ENCODE measurements at regions not wholly inside any gene's neighbourhood (a gene's known extent, or its start where the extent isn't known, plus 50 kb on each side); places are given as distances from the start of the nearest gene placed in this dataset.

DNA sequence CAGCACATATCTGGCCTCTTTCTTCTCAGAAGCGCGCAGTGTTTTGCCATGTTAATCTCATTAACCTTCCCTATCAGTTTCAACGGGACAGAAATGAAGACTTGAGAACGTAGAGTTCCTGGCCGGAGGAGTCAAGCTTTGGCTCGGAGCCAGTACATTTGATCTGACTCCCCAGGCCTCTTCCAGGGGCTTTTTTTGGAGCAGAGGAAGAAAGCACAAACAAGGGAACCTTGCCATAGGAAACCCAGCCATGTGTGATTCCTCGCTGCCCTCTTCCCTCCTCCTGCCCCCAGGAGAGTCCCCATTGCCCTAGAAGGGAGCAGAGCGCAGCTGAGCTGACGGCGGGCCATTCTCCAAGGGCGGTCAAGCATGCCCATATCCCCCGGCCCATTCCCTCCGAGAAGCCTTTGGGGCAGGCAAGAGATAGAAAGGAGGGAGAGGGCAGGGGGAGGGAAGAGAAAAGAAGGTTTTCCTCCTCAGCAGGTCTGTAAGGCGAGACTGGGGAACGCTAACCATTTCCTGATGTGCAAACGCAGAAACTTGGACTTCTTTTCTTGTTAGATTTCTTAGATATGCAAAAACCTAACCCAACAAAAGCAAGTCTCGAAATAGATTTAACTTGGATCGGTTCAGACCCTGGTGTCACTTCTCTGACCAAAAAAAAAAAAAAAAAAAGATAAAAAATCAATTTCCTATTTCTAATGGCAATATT, 63.7 kb upstream of the POU3F3 start:
- no peak for TF ChIP-seq EZH2 (IDR thresholded peaks at IDR 0.05)
- no peak for TF ChIP-seq POLR2AphosphoS5 (IDR thresholded peaks at IDR 0.05; ENCODE audit: borderline replicate concordance, low read depth, low read length)

Data from SK-N-MC (cell line).